SK-N-SH (cell line): ENCODE measurements at regions not wholly inside any gene's neighbourhood (a gene's known extent, or its start where the extent isn't known, plus 50 kb on each side); places are given as distances from the start of the nearest gene placed in this dataset.

Experiments
- CTCF ChIA-PET: fragments of 300-600, 350-600 bp; formaldehyde crosslinking; extraction: SDS; loops from one replicate; lab custom pipeline; 2021; lab: Yijun Ruan, JAX
- POLR2A ChIA-PET: fragments of 350-600 bp; sonication (Branson Sonifier 250); formaldehyde crosslinking; extraction: SDS; loops from one replicate; lab custom pipeline; 2020; ENCODE audit warnings: antibody characterized with exemption, inconsistent platforms; lab: Yijun Ruan, JAX
- DNase-seq: peaks from one replicate; pipeline ENCODE4 v3.0.0; 2012
- H2AFZ ChIP-seq: fragments of 200-600 bp; sonication (generic); 2 replicates; pipeline ENCODE4 v1.8.1; 2016; ENCODE audit warnings: antibody characterized with exemption, mild to moderate bottlenecking, low read depth
- H3F3A ChIP-seq: fragments of 200-600 bp; sonication (generic); replicated peaks from 2 replicates; pipeline ENCODE3; 2016; ENCODE audit warnings: antibody characterized with exemption, mild to moderate bottlenecking; ENCODE audit not compliant: insufficient read depth
- H3K27ac ChIP-seq, 2 experiments: fragments of 200-500 bp in 1 of 2; fragments of 200-600 bp in 1 of 2; sonication (Bioruptor generic) in 1 of 2; sonication (generic), shearing (Covaris generic) in 1 of 2; 2 replicates each; pipeline versions ENCODE4 v1.5.1 to v1.6.1; 2014 to 2016; ENCODE audit warnings: low read depth in 2 of 2, inconsistent platforms in 1 of 2, low read length in 1 of 2, mild to moderate bottlenecking in 1 of 2, mixed read lengths in 1 of 2
- H3K27me3 ChIP-seq: fragments of 200-600 bp; sonication (generic), shearing (Covaris generic); 2 replicates; pipeline ENCODE4 v1.6.1; 2016; ENCODE audit warnings: mixed run types; ENCODE audit not compliant: insufficient read depth
- H3K36me3 ChIP-seq, 2 experiments: fragments of 200-500 bp in 1 of 2; fragments of 200-600 bp in 1 of 2; sonication (Bioruptor generic) in 1 of 2; sonication (generic) in 1 of 2; replicated peaks in 1 of 2; 2 replicates each; pipeline versions ENCODE3 to v1.5.1; 2014 to 2016; ENCODE audit warnings: low read length in 1 of 2, mild to moderate bottlenecking in 1 of 2; ENCODE audit not compliant: insufficient read depth in 2 of 2, control insufficient read depth in 1 of 2
- H3K4me1 ChIP-seq, 2 experiments: fragments of 200-500 bp in 1 of 2; fragments of 200-600 bp in 1 of 2; sonication (Bioruptor generic) in 1 of 2; sonication (generic), shearing (Covaris generic) in 1 of 2; 2 replicates each; pipeline versions ENCODE4 v1.5.1 to v1.6.1; 2014 to 2016; ENCODE audit warnings: low read depth in 1 of 2, low read length in 1 of 2, mixed run types in 1 of 2; ENCODE audit not compliant: insufficient read depth in 2 of 2, control insufficient read depth in 1 of 2
- H3K4me2 ChIP-seq: fragments of 200-600 bp; sonication (generic), shearing (Covaris generic); 2 replicates; pipeline ENCODE4 v1.6.1; 2017; ENCODE audit warnings: mixed run types
- H3K4me3 ChIP-seq, 2 experiments: fragments of 200-500 bp in 1 of 2; fragments of 200-600 bp in 1 of 2; sonication (Bioruptor generic) in 1 of 2; sonication (generic), shearing (Covaris generic) in 1 of 2; 2 replicates each; pipeline versions ENCODE4 v1.5.1 to v1.8.1; 2014 to 2016; ENCODE audit warnings: low read depth in 2 of 2, inconsistent platforms in 1 of 2, low read length in 1 of 2, mild to moderate bottlenecking in 1 of 2, mixed read lengths in 1 of 2, moderate library complexity in 1 of 2
- H3K79me2 ChIP-seq: fragments of 200-600 bp; sonication (generic); 2 replicates; pipeline ENCODE4 v1.8.1; 2017; ENCODE audit warnings: mild to moderate bottlenecking; ENCODE audit not compliant: insufficient read depth
- H3K9ac ChIP-seq: fragments of 200-600 bp; sonication (generic); 2 replicates; pipeline ENCODE4 v1.6.1; 2017; ENCODE audit warnings: mixed run types
- H3K9me2 ChIP-seq: fragments of 200-600 bp; sonication (generic); 2 replicates; pipeline ENCODE4 v1.6.1; 2017; ENCODE audit warnings: mixed run types
- H3K9me3 ChIP-seq: fragments of 200-600 bp; sonication (generic); 2 replicates; pipeline ENCODE4 v1.6.1; 2017; ENCODE audit warnings: mixed run types, mild to moderate bottlenecking, moderate library complexity
- H4K20me1 ChIP-seq: fragments of 200-600 bp; sonication (generic); 2 replicates; pipeline ENCODE4 v1.6.1; 2017; ENCODE audit warnings: mild to moderate bottlenecking, mixed run types; ENCODE audit not compliant: insufficient read depth
- EP300 ChIP-seq, 2 experiments: IDR thresholded peaks; 2 replicates each; pipeline versions ENCODE4 v1.4.0 to v1.6.1; 2012; ENCODE audit warnings: borderline replicate concordance in 1 of 2, low read depth in 1 of 2, low read length in 1 of 2
- EZH2phosphoT487 ChIP-seq: fragments of 200-600 bp; sonication (generic); IDR thresholded peaks from 2 replicates; pipeline ENCODE4 v1.6.1; 2017; ENCODE audit warnings: low read depth, mixed run types, mild to moderate bottlenecking, antibody characterized with exemption, moderate library complexity, borderline replicate concordance
- FOSL2 ChIP-seq: IDR thresholded peaks from 2 replicates; pipeline ENCODE4 v1.4.0; 2012; ENCODE audit warnings: low read depth, mild to moderate bottlenecking, moderate library complexity, borderline replicate concordance
- FOXJ3 ChIP-seq: sonication (generic); formaldehyde crosslinking; IDR thresholded peaks from 2 replicates; pipeline ENCODE4 v1.5.1; 2020; ENCODE audit warnings: mild to moderate bottlenecking, missing genetic modification reagents
- IRF3 ChIP-seq: fragments of 150-350 bp; IDR thresholded peaks from 2 replicates; pipeline ENCODE4 v1.6.1; 2016; ENCODE audit warnings: mild to moderate bottlenecking, low read depth, low read length
- JUND ChIP-seq: IDR thresholded peaks from 2 replicates; pipeline ENCODE4 v1.4.0; 2012
- NFIC ChIP-seq: IDR thresholded peaks from 2 replicates; pipeline ENCODE4 v1.4.0; 2012; ENCODE audit warnings: borderline replicate concordance
- NRF1 ChIP-seq: IDR thresholded peaks from 2 replicates; pipeline ENCODE4 v1.6.1; 2012; ENCODE audit warnings: low read depth, mild to moderate bottlenecking, low read length
- PBX3 ChIP-seq: IDR thresholded peaks from 2 replicates; pipeline ENCODE4; 2012
- POLR2AphosphoS5 ChIP-seq: IDR thresholded peaks from 2 replicates; pipeline ENCODE4 v1.6.1; 2012; ENCODE audit warnings: low read depth, low read length
- RAD21 ChIP-seq: IDR thresholded peaks from 2 replicates; pipeline ENCODE4 v1.6.1; 2012; ENCODE audit warnings: mild to moderate bottlenecking, low read length
- RXRA ChIP-seq: IDR thresholded peaks from 2 replicates; pipeline ENCODE4 v1.4.0; 2012; ENCODE audit warnings: low read depth, mild to moderate bottlenecking, borderline replicate concordance
- SIN3A ChIP-seq: IDR thresholded peaks from 2 replicates; pipeline ENCODE4 v1.6.1; 2012; ENCODE audit warnings: low read depth, mild to moderate bottlenecking, low read length, moderate library complexity, borderline replicate concordance
- SMC3 ChIP-seq: IDR thresholded peaks from 2 replicates; pipeline ENCODE4 v1.6.1; 2012; ENCODE audit warnings: low read depth, low read length, improper control_type of control experiment
- TCF12 ChIP-seq: IDR thresholded peaks from 2 replicates; pipeline ENCODE4 v1.4.0; 2012
- TEAD4 ChIP-seq: IDR thresholded peaks from 2 replicates; pipeline ENCODE4 v1.4.0; 2012; ENCODE audit warnings: mild to moderate bottlenecking, borderline replicate concordance; ENCODE audit not compliant: insufficient read depth
- ZBTB33 ChIP-seq: IDR thresholded peaks from 2 replicates; pipeline ENCODE4 v1.4.0; 2012; ENCODE audit warnings: low read depth, borderline replicate concordance
- WGBS: methylation state at CpG from one replicate; pipeline ENCODE4 v1.1.6; 2017; ENCODE audit warnings: low lambda C conversion rate; 5-methylcytosine and 5-hydroxymethylcytosine counted together
- TF ChIP-seq, protein P1 (sequence below): fragments of 150-350 bp; IDR thresholded peaks from 2 replicates; pipeline ENCODE4 v1.6.1; 2017; ENCODE audit warnings: antibody characterized with exemption, low read length, low read depth, borderline replicate concordance

- Histone ChIP-seq H3F3A (peaks cover 21% of the 10 kb centered on the region), H3K79me2 (no peaks in the 10 kb centered on the region), H3K9me3 (no peaks in the 10 kb centered on the region), H4K20me1 (no peaks in the 10 kb centered on the region), H3K36me3 (no peaks in the 10 kb centered on the region), H3K9ac (no peak overlapping the region), H3K4me1 (peaks cover 5 to 9% of the 10 kb centered on the region in 2 experiments; a peak in 2 of 4 replicates), H3K27me3 (no peaks in the 10 kb centered on the region), H3K4me3 (no peak overlapping the region), H2AFZ (peak overlapping the region; percentile 44; the same call in 1 of the 2 replicates), H3K9me2 (no peaks in the 10 kb centered on the region), H3K27ac (peak overlapping the region; percentile 39 to 56; a peak in 3 of 4 replicates), H3K4me2 (peak overlapping the region; percentile 6)
- WGBS = 13% methylated on average over 5 of the region's 5 CpGs
- ChIA-PET POLR2A (no interaction called here), CTCF (no interaction called here)
- DNase-seq = no peak
- TF ChIP-seq TCF12 (peak; percentile 69), TEAD4 (peak; percentile 65; the same call in 1 of the 2 replicates), ZBTB33 (no peak), JUND (peak; percentile 65), PBX3 (peak; percentile 83), RAD21 (no peak), SIN3A (no peak), EP300 (IDR thresholded peaks at IDR 0.05; ENCODE audit: borderline replicate concordance in 1 of 2, low read depth in 1 of 2, low read length in 1 of 2) (peak in 1 of 2 experiments; percentile 62; a peak in 2 of 4 replicates), FOSL2 (peak; percentile 70; the same call in 1 of the 2 replicates), RXRA (peak; percentile 68; the same call in 1 of the 2 replicates), POLR2AphosphoS5 (no peak; the same call in 1 of the 2 replicates), IRF3 (no peak), EZH2phosphoT487 (no peak), SMC3 (no peak), FOXJ3 (CRISPR knock-in tag) (no peak), NFIC (peak; percentile 69), NRF1 (no peak)
- TF ChIP-seq, protein P1, sequence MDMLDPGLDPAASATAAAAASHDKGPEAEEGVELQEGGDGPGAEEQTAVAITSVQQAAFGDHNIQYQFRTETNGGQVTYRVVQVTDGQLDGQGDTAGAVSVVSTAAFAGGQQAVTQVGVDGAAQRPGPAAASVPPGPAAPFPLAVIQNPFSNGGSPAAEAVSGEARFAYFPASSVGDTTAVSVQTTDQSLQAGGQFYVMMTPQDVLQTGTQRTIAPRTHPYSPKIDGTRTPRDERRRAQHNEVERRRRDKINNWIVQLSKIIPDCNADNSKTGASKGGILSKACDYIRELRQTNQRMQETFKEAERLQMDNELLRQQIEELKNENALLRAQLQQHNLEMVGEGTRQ = no peak
These were observed 125.1 kb upstream of the NRP1 start for GRCh38 chr10:33459602-33460001.
